H1 (cell line): ENCODE measurements at regions not wholly inside any gene's neighbourhood (a gene's known extent, or its start where the extent isn't known, plus 50 kb on each side); places are given as distances from the start of the nearest gene placed in this dataset.

Experiments used
- CEBPB ChIP-seq: IDR thresholded peaks from 2 replicates; pipeline ENCODE4 v1.6.1; 2012; ENCODE audit warnings: low read depth, low read length
- CHD2 ChIP-seq: IDR thresholded peaks from 2 replicates; pipeline ENCODE4 v1.6.1; 2012; ENCODE audit warnings: low read length, improper control_type of control experiment
- EP300 ChIP-seq, 2 experiments: IDR thresholded peaks; 1 replicate in 1 of 2; 2 replicates in 1 of 2; pipeline ENCODE4 v1.6.1; 2011 to 2012; ENCODE audit warnings: low read depth in 2 of 2, low read length in 2 of 2, mild to moderate bottlenecking in 2 of 2, borderline replicate concordance in 1 of 2, inconsistent platforms in 1 of 2, moderate library complexity in 1 of 2
- NRF1 ChIP-seq: IDR thresholded peaks from 2 replicates; pipeline ENCODE4 v1.6.1; 2011; ENCODE audit warnings: mild to moderate bottlenecking, low read depth, low read length, improper control_type of control experiment
- PHF8 ChIP-seq: fragments of 200-600 bp; sonication (generic); conservative IDR thresholded peaks from 2 replicates; pipeline ENCODE4 v1.7.1; 2012; ENCODE audit warnings: low read depth, mild to moderate bottlenecking, inconsistent platforms, low read length, moderate library complexity
- SAP30 ChIP-seq: fragments of 300-600 bp; sonication (generic); IDR thresholded peaks from 2 replicates; pipeline ENCODE4 v1.7.1; 2012; ENCODE audit warnings: low read length, moderate library complexity, mild to moderate bottlenecking, inconsistent platforms; ENCODE audit not compliant: insufficient read depth, insufficient replicate concordance
- SIN3A ChIP-seq, 2 experiments: IDR thresholded peaks in 1 of 2; conservative IDR thresholded peaks in 1 of 2; 2 replicates each; pipeline ENCODE4 v1.6.1; 2011 to 2012; ENCODE audit warnings: low read length in 2 of 2, improper control_type of control experiment in 1 of 2, low read depth in 1 of 2, mild to moderate bottlenecking in 1 of 2
- SIRT6 ChIP-seq: IDR thresholded peaks from one replicate; pipeline ENCODE4 v1.7.1; 2012; ENCODE audit warnings: low read length, inconsistent platforms
- TAF1 ChIP-seq: IDR thresholded peaks from 2 replicates; pipeline ENCODE4 v1.6.1; 2011; ENCODE audit warnings: mild to moderate bottlenecking, low read depth, low read length
- TBP ChIP-seq: IDR thresholded peaks from 2 replicates; pipeline ENCODE4 v1.6.1; 2011; ENCODE audit warnings: low read depth, low read length, improper control_type of control experiment

DNA sequence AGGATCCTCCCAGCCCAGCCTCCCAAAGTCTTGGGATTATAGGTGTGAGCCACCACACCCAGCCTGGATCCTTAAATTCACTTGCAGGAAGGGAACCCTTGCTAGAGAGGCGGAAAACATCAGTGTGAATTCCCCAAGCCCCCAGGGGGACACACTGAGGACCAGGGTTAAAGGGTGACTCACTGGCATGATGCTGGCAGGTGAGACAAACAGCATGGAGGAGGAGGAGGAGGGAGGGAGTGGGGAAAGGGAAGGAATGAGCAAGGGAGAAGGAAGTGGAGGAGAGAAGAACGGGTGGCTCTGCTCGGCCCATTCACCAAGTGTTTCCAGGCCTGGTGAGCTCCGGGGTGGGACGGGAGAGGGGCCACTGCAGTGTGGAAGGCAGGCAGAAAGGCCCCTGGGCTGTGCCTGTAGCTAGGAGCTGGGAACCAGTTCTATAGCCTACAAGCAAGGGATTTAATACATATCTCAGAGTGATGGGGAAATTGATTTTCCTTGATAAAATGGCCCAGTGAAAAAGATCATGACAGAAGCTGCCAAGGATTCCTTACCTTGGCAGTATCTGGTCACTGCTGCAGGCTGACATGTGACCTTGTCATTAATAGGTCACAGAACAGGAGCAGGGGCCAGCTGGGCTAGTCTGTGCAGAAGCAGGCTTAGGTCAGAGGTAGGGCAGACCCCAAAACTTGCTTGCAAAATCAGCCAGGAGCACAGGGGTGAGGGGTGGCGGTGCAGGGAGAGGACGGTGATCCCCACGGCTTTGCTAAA is 370.2 kb downstream of the SHANK2 start (continued):
- TF ChIP-seq SIN3A (conservative IDR thresholded peaks at IDR 0.05 in 1 of 2, IDR thresholded peaks at IDR 0.05 in 1 of 2; ENCODE audit: low read depth in 1 of 2, low read length in 2 of 2) (no peak), EP300 (IDR thresholded peaks at IDR 0.05; ENCODE audit: borderline replicate concordance in 1 of 2, low read depth in 2 of 2, low read length in 2 of 2) (no peak), TAF1 (no peak), CEBPB (no peak), TBP (no peak), CHD2 (no peak), NRF1 (no peak), PHF8 (no peak), SAP30 (no peak), SIRT6 (no peak)
